ENCODE measurements at regions not wholly inside any gene's neighbourhood (a gene's known extent, or its start where the extent isn't known, plus 50 kb on each side); places are given as distances from the start of the nearest gene placed in this dataset.

DNA sequence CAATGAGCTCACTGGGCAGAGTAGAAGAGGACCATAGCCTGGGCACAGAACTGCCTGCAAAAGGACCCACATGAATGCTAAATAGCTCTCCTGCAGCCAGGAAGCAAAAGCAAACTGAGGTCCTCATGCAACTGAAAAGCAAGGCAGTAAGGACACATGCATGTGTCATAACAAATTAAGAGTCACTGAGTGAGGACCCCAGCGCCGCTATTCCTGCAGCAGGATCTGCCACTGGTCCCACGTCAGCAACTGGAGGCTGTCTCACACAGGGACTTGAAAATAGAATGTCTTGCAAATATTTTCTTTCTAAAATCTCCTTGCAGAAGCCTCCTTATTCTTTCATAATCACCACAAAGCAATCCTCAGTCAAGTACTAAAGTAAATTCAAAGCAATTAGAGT lies 559.6 kb upstream of the DAB1 start (continued):
- TF ChIP-seq, protein P1, sequence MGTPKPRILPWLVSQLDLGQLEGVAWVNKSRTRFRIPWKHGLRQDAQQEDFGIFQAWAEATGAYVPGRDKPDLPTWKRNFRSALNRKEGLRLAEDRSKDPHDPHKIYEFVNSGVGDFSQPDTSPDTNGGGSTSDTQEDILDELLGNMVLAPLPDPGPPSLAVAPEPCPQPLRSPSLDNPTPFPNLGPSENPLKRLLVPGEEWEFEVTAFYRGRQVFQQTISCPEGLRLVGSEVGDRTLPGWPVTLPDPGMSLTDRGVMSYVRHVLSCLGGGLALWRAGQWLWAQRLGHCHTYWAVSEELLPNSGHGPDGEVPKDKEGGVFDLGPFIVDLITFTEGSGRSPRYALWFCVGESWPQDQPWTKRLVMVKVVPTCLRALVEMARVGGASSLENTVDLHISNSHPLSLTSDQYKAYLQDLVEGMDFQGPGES (IDR thresholded peaks at IDR 0.05; ENCODE audit: low read depth, low read length), result no peak
- no peak for TF ChIP-seq TAF1 (IDR thresholded peaks at IDR 0.05; ENCODE audit: borderline replicate concordance, low read depth, low read length)

DNA sequence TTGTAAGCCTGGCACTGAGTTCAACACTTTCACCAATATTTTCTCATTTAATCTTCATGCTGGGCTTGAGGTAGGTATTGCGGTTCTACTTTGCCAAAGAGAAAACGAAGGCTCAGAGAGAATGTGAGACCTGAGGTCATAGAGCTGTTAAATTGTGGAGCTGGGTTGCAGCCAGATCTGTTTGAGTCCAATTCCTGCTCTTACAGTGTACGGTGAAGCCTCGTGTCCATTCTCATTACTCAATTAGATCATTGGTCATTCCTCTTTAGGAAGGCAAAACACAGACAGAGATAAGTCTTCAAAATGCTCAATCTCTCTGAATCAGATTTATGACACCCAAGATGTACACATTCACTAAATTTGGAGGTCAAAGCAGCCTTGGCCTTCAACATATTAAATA lies 559.0 kb upstream of the DAB1 start:
- TF ChIP-seq FOXJ3 (CRISPR knock-in tag; IDR thresholded peaks at IDR 0.05) (no peak), RFX5 (IDR thresholded peaks at IDR 0.05; ENCODE audit: low read length) (no peak), SMC3 (IDR thresholded peaks at IDR 0.05; ENCODE audit: low read depth, low read length) (no peak), EZH2phosphoT487 (IDR thresholded peaks at IDR 0.05; ENCODE audit: borderline replicate concordance, low read depth) (no peak), GABPA (IDR thresholded peaks at IDR 0.05; ENCODE audit: low read depth) (no peak), MXI1 (IDR thresholded peaks at IDR 0.05; ENCODE audit: low read depth, low read length) (no peak), FOSL2 (IDR thresholded peaks at IDR 0.05; ENCODE audit: borderline replicate concordance, low read depth) (no peak), TEAD4 (IDR thresholded peaks at IDR 0.05; ENCODE audit: borderline replicate concordance, insufficient read depth) (no peak), JUND (IDR thresholded peaks at IDR 0.05) (no peak), RAD21 (IDR thresholded peaks at IDR 0.05; ENCODE audit: low read length) (no peak)
- TF ChIP-seq, protein P2, sequence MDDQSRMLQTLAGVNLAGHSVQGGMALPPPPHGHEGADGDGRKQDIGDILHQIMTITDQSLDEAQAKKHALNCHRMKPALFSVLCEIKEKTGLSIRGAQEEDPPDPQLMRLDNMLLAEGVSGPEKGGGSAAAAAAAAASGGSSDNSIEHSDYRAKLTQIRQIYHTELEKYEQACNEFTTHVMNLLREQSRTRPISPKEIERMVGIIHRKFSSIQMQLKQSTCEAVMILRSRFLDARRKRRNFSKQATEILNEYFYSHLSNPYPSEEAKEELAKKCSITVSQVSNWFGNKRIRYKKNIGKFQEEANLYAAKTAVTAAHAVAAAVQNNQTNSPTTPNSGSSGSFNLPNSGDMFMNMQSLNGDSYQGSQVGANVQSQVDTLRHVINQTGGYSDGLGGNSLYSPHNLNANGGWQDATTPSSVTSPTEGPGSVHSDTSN (IDR thresholded peaks at IDR 0.05), result no peak
- TF ChIP-seq, protein P3, sequence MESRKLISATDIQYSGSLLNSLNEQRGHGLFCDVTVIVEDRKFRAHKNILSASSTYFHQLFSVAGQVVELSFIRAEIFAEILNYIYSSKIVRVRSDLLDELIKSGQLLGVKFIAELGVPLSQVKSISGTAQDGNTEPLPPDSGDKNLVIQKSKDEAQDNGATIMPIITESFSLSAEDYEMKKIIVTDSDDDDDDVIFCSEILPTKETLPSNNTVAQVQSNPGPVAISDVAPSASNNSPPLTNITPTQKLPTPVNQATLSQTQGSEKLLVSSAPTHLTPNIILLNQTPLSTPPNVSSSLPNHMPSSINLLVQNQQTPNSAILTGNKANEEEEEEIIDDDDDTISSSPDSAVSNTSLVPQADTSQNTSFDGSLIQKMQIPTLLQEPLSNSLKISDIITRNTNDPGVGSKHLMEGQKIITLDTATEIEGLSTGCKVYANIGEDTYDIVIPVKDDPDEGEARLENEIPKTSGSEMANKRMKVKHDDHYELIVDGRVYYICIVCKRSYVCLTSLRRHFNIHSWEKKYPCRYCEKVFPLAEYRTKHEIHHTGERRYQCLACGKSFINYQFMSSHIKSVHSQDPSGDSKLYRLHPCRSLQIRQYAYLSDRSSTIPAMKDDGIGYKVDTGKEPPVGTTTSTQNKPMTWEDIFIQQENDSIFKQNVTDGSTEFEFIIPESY (IDR thresholded peaks at IDR 0.05; ENCODE audit: borderline replicate concordance, low read depth), result no peak
- TF ChIP-seq, protein P4, sequence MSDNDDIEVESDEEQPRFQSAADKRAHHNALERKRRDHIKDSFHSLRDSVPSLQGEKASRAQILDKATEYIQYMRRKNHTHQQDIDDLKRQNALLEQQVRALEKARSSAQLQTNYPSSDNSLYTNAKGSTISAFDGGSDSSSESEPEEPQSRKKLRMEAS (IDR thresholded peaks at IDR 0.05; ENCODE audit: low read depth), result no peak
- TF ChIP-seq, protein P5, sequence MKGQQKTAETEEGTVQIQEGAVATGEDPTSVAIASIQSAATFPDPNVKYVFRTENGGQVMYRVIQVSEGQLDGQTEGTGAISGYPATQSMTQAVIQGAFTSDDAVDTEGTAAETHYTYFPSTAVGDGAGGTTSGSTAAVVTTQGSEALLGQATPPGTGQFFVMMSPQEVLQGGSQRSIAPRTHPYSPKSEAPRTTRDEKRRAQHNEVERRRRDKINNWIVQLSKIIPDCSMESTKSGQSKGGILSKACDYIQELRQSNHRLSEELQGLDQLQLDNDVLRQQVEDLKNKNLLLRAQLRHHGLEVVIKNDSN (IDR thresholded peaks at IDR 0.05; ENCODE audit: borderline replicate concordance, low read depth), result no peak
- Histone ChIP-seq H3K4me2 (no peak overlapping the region), H3K4me3 (ENCODE audit: low read depth in 2 of 2, low read length in 1 of 2) (no peak overlapping the region), H3K27ac (ENCODE audit: low read depth in 2 of 2, low read length in 1 of 2) (no peak overlapping the region), H3K9ac (no peak overlapping the region), H3K4me1 (ENCODE audit: control insufficient read depth in 1 of 2, insufficient read depth in 2 of 2, low read depth in 1 of 2, low read length in 1 of 2) (no peaks in the 10 kb centered on the region), H3K27me3 (ENCODE audit: insufficient read depth) (no peaks in the 10 kb centered on the region), H3K36me3 (replicated peaks in 1 of 2; ENCODE audit: control insufficient read depth in 1 of 2, insufficient read depth in 2 of 2, low read length in 1 of 2) (no peaks in the 10 kb centered on the region), H3K9me3 (no peaks in the 10 kb centered on the region), H2AFZ (ENCODE audit: low read depth) (no peak overlapping the region), H3K9me2 (no peaks in the 10 kb centered on the region), H3F3A (replicated peaks; ENCODE audit: insufficient read depth) (no peaks in the 10 kb centered on the region), H3K79me2 (ENCODE audit: insufficient read depth) (no peaks in the 10 kb centered on the region), H4K20me1 (ENCODE audit: insufficient read depth) (no peaks in the 10 kb centered on the region)
- CTCF ChIA-PET, result interaction anchor here (0.6 to 1.7 kb wide), 2 partner anchors 10 to 23 kb away, joined by 3 to 4 read pairs; no protein-coding TSS in a partner anchor
- 60% methylated on average over 4 of the region's 4 CpGs for WGBS (ENCODE audit: low lambda C conversion rate)
- no peak for DNase-seq
- POLR2A ChIA-PET, result no interaction called here

Measured in SK-N-SH (cell line).